WTC11 (cell line): ENCODE measurements at regions not wholly inside any gene's neighbourhood (a gene's known extent, or its start where the extent isn't known, plus 50 kb on each side); places are given as distances from the start of the nearest gene placed in this dataset.

ENCODE experiments used
- CTCF ChIP-seq: fragments of 200-600 bp; IDR thresholded peaks from 2 replicates; pipeline ENCODE4 v1.8.0; 2022; ENCODE audit warnings: antibody characterized with exemption
- SP1 ChIP-seq: sonication (generic); formaldehyde crosslinking; conservative IDR thresholded peaks from 2 replicates; pipeline ENCODE4 v1.8.1; 2022; ENCODE audit warnings: missing genetic modification reagents

- no peak for TF ChIP-seq CTCF
- no peak for TF ChIP-seq SP1 (CRISPR knock-in tag)
Measured at GRCh38 chr2:167607211-167607610, 640.2 kb downstream of the STK39 start.
